ENCODE measurements at regions not wholly inside any gene's neighbourhood (a gene's known extent, or its start where the extent isn't known, plus 50 kb on each side); places are given as distances from the start of the nearest gene placed in this dataset.

- Histone ChIP-seq H4K20me1 (ENCODE audit: control insufficient read depth, insufficient read depth, low read depth, low read length) (no peaks in the 10 kb centered on the region), H3K4me3 (ENCODE audit: low read length) (no peak overlapping the region), H3K9me2 (replicated peaks; ENCODE audit: control insufficient read depth, low read length) (no peaks in the 10 kb centered on the region), H3F3A (ENCODE audit: control insufficient read depth, insufficient read depth) (no peaks in the 10 kb centered on the region), H3K27ac (ENCODE audit: low read depth, low read length) (no peak overlapping the region), H3K27me3 (ENCODE audit: control insufficient read depth, low read length) (no peaks in the 10 kb centered on the region), H3K79me2 (ENCODE audit: control insufficient read depth, low read length) (no peaks in the 10 kb centered on the region), H3K9me3 (ENCODE audit: control insufficient read depth, insufficient read depth, low read length) (no peaks in the 10 kb centered on the region), H3K4me2 (ENCODE audit: low read length) (no peak overlapping the region), H3K36me3 (ENCODE audit: control insufficient read depth, low read length) (no peaks in the 10 kb centered on the region), H3K4me1 (ENCODE audit: control insufficient read depth, low read length) (no peaks in the 10 kb centered on the region)
- TF ChIP-seq EZH2phosphoT487 (IDR thresholded peaks at IDR 0.05; ENCODE audit: borderline replicate concordance, low read length) (no peak), CTCF (IDR thresholded peaks at IDR 0.05; ENCODE audit: low read depth, low read length, poor library complexity, severe bottlenecking) (no peak)
Measured at GRCh38 chr5:38094889-38095288, 163.5 kb upstream of the EGFLAM start.

GRCh38 chr5:38093855-38094254, 164.5 kb upstream of the EGFLAM start:
- H3K4me2 ChIP-seq (ENCODE audit: low read length): no peak overlapping the region
- no peak overlapping the region for H3K4me3 ChIP-seq (ENCODE audit: low read length)
- no peak overlapping the region for H3K27ac ChIP-seq (ENCODE audit: low read depth, low read length)
- H3K9me2 ChIP-seq (replicated peaks; ENCODE audit: control insufficient read depth, low read length): no peaks in the 10 kb centered on the region
- no peaks in the 10 kb centered on the region for H3K36me3 ChIP-seq (ENCODE audit: control insufficient read depth, low read length)
- H3K4me1 ChIP-seq (ENCODE audit: control insufficient read depth, low read length): no peaks in the 10 kb centered on the region
- no peaks in the 10 kb centered on the region for H3F3A ChIP-seq (ENCODE audit: control insufficient read depth, insufficient read depth)
- H3K79me2 ChIP-seq (ENCODE audit: control insufficient read depth, low read length): no peaks in the 10 kb centered on the region
- H3K27me3 ChIP-seq (ENCODE audit: control insufficient read depth, low read length): no peaks in the 10 kb centered on the region
- no peaks in the 10 kb centered on the region for H3K9me3 ChIP-seq (ENCODE audit: control insufficient read depth, insufficient read depth, low read length)
- no peak for TF ChIP-seq CTCF (IDR thresholded peaks at IDR 0.05; ENCODE audit: low read depth, low read length, poor library complexity, severe bottlenecking)
- no peak for TF ChIP-seq EZH2phosphoT487 (IDR thresholded peaks at IDR 0.05; ENCODE audit: borderline replicate concordance, low read length)
- H4K20me1 ChIP-seq (ENCODE audit: control insufficient read depth, insufficient read depth, low read depth, low read length): no peaks in the 10 kb centered on the region

- no peaks in the 10 kb centered on the region for H3K9me3 ChIP-seq (ENCODE audit: control insufficient read depth, insufficient read depth, low read length)
- no peaks in the 10 kb centered on the region for H3K9me2 ChIP-seq (replicated peaks; ENCODE audit: control insufficient read depth, low read length)
- no peak overlapping the region for H3K4me2 ChIP-seq (ENCODE audit: low read length)
- H3K79me2 ChIP-seq (ENCODE audit: control insufficient read depth, low read length): no peaks in the 10 kb centered on the region
- H4K20me1 ChIP-seq (ENCODE audit: control insufficient read depth, insufficient read depth, low read depth, low read length): no peaks in the 10 kb centered on the region
- H3K36me3 ChIP-seq (ENCODE audit: control insufficient read depth, low read length): no peaks in the 10 kb centered on the region
- no peaks in the 10 kb centered on the region for H3K4me1 ChIP-seq (ENCODE audit: control insufficient read depth, low read length)
- H3K4me3 ChIP-seq (ENCODE audit: low read length): no peak overlapping the region
- no peaks in the 10 kb centered on the region for H3F3A ChIP-seq (ENCODE audit: control insufficient read depth, insufficient read depth)
- TF ChIP-seq EZH2phosphoT487 (IDR thresholded peaks at IDR 0.05; ENCODE audit: borderline replicate concordance, low read length) (no peak), CTCF (IDR thresholded peaks at IDR 0.05; ENCODE audit: low read depth, low read length, poor library complexity, severe bottlenecking) (no peak)
- no peaks in the 10 kb centered on the region for H3K27me3 ChIP-seq (ENCODE audit: control insufficient read depth, low read length)
- H3K27ac ChIP-seq (ENCODE audit: low read depth, low read length): no peak overlapping the region
Measured at GRCh38 chr5:38086777-38087176, 171.6 kb upstream of the EGFLAM start.

All from DOHH2 (cell line).